ENCODE measurements at regions not wholly inside any gene's neighbourhood (a gene's known extent, or its start where the extent isn't known, plus 50 kb on each side); places are given as distances from the start of the nearest gene placed in this dataset.
A peak's percentile ranks its signal among the peaks of the same experiment; 100 is the strongest.

GRCh38 chr2:146677280-146677679, 1167.5 kb upstream of the ACVR2A start:
- H3K27ac ChIP-seq (ENCODE audit: low read depth, low read length, poor library complexity, severe bottlenecking), result no peak overlapping the region
- no TSS peak for BruUV-seq (replicated peaks)
- H3K4me3 ChIP-seq (ENCODE audit: low read depth, low read length, poor library complexity, severe bottlenecking), result no peak overlapping the region
- intact Hi-C loops (cut with micrococcal nuclease; ENCODE audit: unreplicated experiment), result no loop called here
- POLR2A ChIA-PET (ENCODE audit: low non-redundant PET), result no interaction called here
- no peaks in the 10 kb centered on the region for H3K36me3 ChIP-seq (ENCODE audit: insufficient read depth, low read length, poor library complexity, severe bottlenecking)
- no peaks in the 10 kb centered on the region for H3K9me3 ChIP-seq (ENCODE audit: low read depth, low read length, poor library complexity, severe bottlenecking)
- no peak for DNase-seq (ENCODE audit: low spot score)
- no peak for TF ChIP-seq EZH2 (IDR thresholded peaks at IDR 0.05; ENCODE audit: borderline replicate concordance, low read depth, low read length, poor library complexity, severe bottlenecking)
- TF ChIP-seq CTCF (conservative IDR thresholded peaks at IDR 0.05; ENCODE audit: low read depth, low read length), result peak; percentile 23; the same call in 1 of the 2 replicates
- no peaks in the 10 kb centered on the region for H3K27me3 ChIP-seq (replicated peaks; ENCODE audit: insufficient read depth, low read depth, low read length, poor library complexity)
- CTCF ChIA-PET, result no interaction called here
- no peaks in the 10 kb centered on the region for H3K4me1 ChIP-seq (ENCODE audit: insufficient read depth, low read length, poor library complexity, severe bottlenecking)

GRCh38 chr2:146669735-146670134, 1175.1 kb upstream of the ACVR2A start:
- no peak for DNase-seq (ENCODE audit: low spot score)
- Histone ChIP-seq H3K36me3 (ENCODE audit: insufficient read depth, low read length, poor library complexity, severe bottlenecking) (no peaks in the 10 kb centered on the region), H3K4me3 (ENCODE audit: low read depth, low read length, poor library complexity, severe bottlenecking) (no peak overlapping the region), H3K27ac (ENCODE audit: low read depth, low read length, poor library complexity, severe bottlenecking) (no peak overlapping the region), H3K4me1 (ENCODE audit: insufficient read depth, low read length, poor library complexity, severe bottlenecking) (no peaks in the 10 kb centered on the region), H3K9me3 (ENCODE audit: low read depth, low read length, poor library complexity, severe bottlenecking) (no peaks in the 10 kb centered on the region), H3K27me3 (replicated peaks; ENCODE audit: insufficient read depth, low read depth, low read length, poor library complexity) (no peaks in the 10 kb centered on the region)
- POLR2A ChIA-PET (ENCODE audit: low non-redundant PET), result no interaction called here
- TF ChIP-seq CTCF (conservative IDR thresholded peaks at IDR 0.05; ENCODE audit: low read depth, low read length) (no peak), EZH2 (IDR thresholded peaks at IDR 0.05; ENCODE audit: borderline replicate concordance, low read depth, low read length, poor library complexity, severe bottlenecking) (no peak)
- no TSS peak for BruUV-seq (replicated peaks)
- CTCF ChIA-PET, result no interaction called here
- intact Hi-C loops (cut with micrococcal nuclease; ENCODE audit: unreplicated experiment), result no loop called here

DNA sequence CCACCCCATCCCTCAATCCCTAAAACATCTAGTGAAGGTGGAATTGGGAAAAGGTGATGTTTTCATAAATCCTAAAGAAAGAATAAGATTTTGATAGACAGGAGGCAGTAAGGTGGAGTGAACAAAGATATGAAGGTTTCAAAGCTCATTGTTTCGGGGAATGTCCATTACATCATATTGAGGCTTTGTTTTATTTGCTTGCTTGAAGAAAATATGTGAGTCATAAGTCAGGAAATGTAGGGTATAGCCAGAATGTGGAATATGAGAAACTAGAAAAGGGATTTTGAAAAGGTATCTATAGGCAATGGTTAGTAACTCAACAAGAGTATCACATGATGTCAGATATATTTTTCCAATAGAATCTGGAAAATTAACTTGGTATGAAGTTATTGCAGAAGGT, 1178.5 kb upstream of the ACVR2A start:
- H3K27ac ChIP-seq (ENCODE audit: low read depth, low read length, poor library complexity, severe bottlenecking), result no peak overlapping the region
- POLR2A ChIA-PET (ENCODE audit: low non-redundant PET), result no interaction called here
- TF ChIP-seq CTCF (conservative IDR thresholded peaks at IDR 0.05; ENCODE audit: low read depth, low read length) (no peak), EZH2 (IDR thresholded peaks at IDR 0.05; ENCODE audit: borderline replicate concordance, low read depth, low read length, poor library complexity, severe bottlenecking) (no peak)

More for the DNA sequence above, 1178.5 kb upstream of the ACVR2A start:
- CTCF ChIA-PET, result no interaction called here
- no peak overlapping the region for H3K4me3 ChIP-seq (ENCODE audit: low read depth, low read length, poor library complexity, severe bottlenecking)
- no peaks in the 10 kb centered on the region for H3K27me3 ChIP-seq (replicated peaks; ENCODE audit: insufficient read depth, low read depth, low read length, poor library complexity)
- DNase-seq (ENCODE audit: low spot score), result no peak
- no peaks in the 10 kb centered on the region for H3K36me3 ChIP-seq (ENCODE audit: insufficient read depth, low read length, poor library complexity, severe bottlenecking)
- H3K4me1 ChIP-seq (ENCODE audit: insufficient read depth, low read length, poor library complexity, severe bottlenecking), result no peaks in the 10 kb centered on the region
- no peaks in the 10 kb centered on the region for H3K9me3 ChIP-seq (ENCODE audit: low read depth, low read length, poor library complexity, severe bottlenecking)
- no TSS peak for BruUV-seq (replicated peaks)
- intact Hi-C loops (cut with micrococcal nuclease; ENCODE audit: unreplicated experiment), result no loop called here
